PC-3 (cell line): ENCODE measurements at regions not wholly inside any gene's neighbourhood (a gene's known extent, or its start where the extent isn't known, plus 50 kb on each side); places are given as distances from the start of the nearest gene placed in this dataset.

Experiments
- ATAC-seq: fragments of 200-7000 bp; cut with Tn5 transposase; 2 replicates; pipeline ENCODE4 v1.9.1; 2020; ENCODE audit warnings: mild to moderate bottlenecking, moderate library complexity
- BruUV-seq: library from RNA; stranded (reverse); fragments of 400-500 nt; replicated peaks from 2 replicates; lab custom pipeline; 2021; lab: Mats Ljungman, UMichigan
- CTCF ChIA-PET: fragments of 300-600 bp; sonication (Branson Sonifier 250); formaldehyde crosslinking; loops from one replicate; lab custom pipeline; 2022; ENCODE audit warnings: antibody characterized with exemption; lab: Charles Lee
- POLR2A ChIA-PET: fragments of 300-600 bp; sonication (Branson Sonifier 250); formaldehyde crosslinking; loops from one replicate; lab custom pipeline; 2022; ENCODE audit warnings: antibody characterized with exemption; ENCODE audit not compliant: unreplicated experiment; lab: Charles Lee
- DNase-seq: peaks from one replicate; pipeline ENCODE4 v3.0.0-alpha.2; 2015
- H2AFZ ChIP-seq: fragments of 300-600 bp; sonication (generic); 2 replicates; pipeline ENCODE4 v1.6.0; 2016; ENCODE audit warnings: antibody characterized with exemption, low read length
- H3F3A ChIP-seq: fragments of 300-600 bp; sonication (generic); one replicate; pipeline ENCODE4 v1.6.0; 2017; ENCODE audit warnings: antibody characterized with exemption, low read length, control low read depth, mild to moderate bottlenecking; ENCODE audit not compliant: unreplicated experiment
- H3K27ac ChIP-seq: fragments of 300-600 bp; sonication (generic); 2 replicates; pipeline ENCODE4 v1.5.1; 2016; ENCODE audit warnings: mild to moderate bottlenecking, low read length
- H3K27me3 ChIP-seq: fragments of 300-600 bp; sonication (generic); 2 replicates; pipeline ENCODE4 v1.6.1; 2016; ENCODE audit warnings: low read length, mixed read lengths
- H3K36me3 ChIP-seq: fragments of 300-600 bp; sonication (generic); 2 replicates; pipeline ENCODE4 v1.6.1; 2016; ENCODE audit warnings: low read depth, mixed run types, low read length, mixed read lengths
- H3K4me1 ChIP-seq: fragments of 300-600 bp; sonication (generic); 2 replicates; pipeline ENCODE4 v1.5.1; 2016; ENCODE audit warnings: low read length; ENCODE audit not compliant: insufficient read depth
- H3K4me2 ChIP-seq: fragments of 300-600 bp; sonication (generic); 2 replicates; pipeline ENCODE4 v1.6.0; 2016; ENCODE audit warnings: low read length
- H3K4me3 ChIP-seq: fragments of 300-600 bp; sonication (generic); 2 replicates; pipeline ENCODE4 v1.5.1; 2016; ENCODE audit warnings: mild to moderate bottlenecking, low read length, mixed read lengths
- H3K79me2 ChIP-seq: fragments of 300-600 bp; sonication (generic); 2 replicates; pipeline ENCODE4 v1.6.1; 2017; ENCODE audit warnings: low read length, mixed read lengths
- H3K9ac ChIP-seq: fragments of 300-600 bp; sonication (generic); 2 replicates; pipeline ENCODE4 v1.6.0; 2016; ENCODE audit warnings: mild to moderate bottlenecking, low read length
- H3K9me2 ChIP-seq: fragments of 300-600 bp; sonication (generic); replicated peaks from 2 replicates; pipeline ENCODE4 v1.6.1; 2016; ENCODE audit warnings: mixed run types, low read length, mixed read lengths
- H3K9me3 ChIP-seq: fragments of 300-600 bp; sonication (generic); 2 replicates; pipeline ENCODE4 v1.6.1; 2016; ENCODE audit warnings: low read length, mixed read lengths
- H4K20me1 ChIP-seq: fragments of 300-600 bp; sonication (generic); 2 replicates; pipeline ENCODE4 v1.6.1; 2016; ENCODE audit warnings: low read length, mixed read lengths
- CTCF ChIP-seq: fragments of 300-600 bp; sonication (generic); conservative IDR thresholded peaks from 2 replicates; pipeline ENCODE4 v1.5.1; 2017; ENCODE audit warnings: antibody characterized with exemption, low read depth, mild to moderate bottlenecking, low read length
- EZH2 ChIP-seq: fragments of 300-600 bp; sonication (generic); IDR thresholded peaks from one replicate; pipeline ENCODE4 v1.6.1; 2017; ENCODE audit warnings: antibody characterized with exemption, mild to moderate bottlenecking, low read length; ENCODE audit not compliant: unreplicated experiment
- EZH2phosphoT487 ChIP-seq: fragments of 300-600 bp; sonication (generic); IDR thresholded peaks from 2 replicates; pipeline ENCODE4 v1.6.1; 2018; ENCODE audit warnings: mild to moderate bottlenecking, antibody characterized with exemption, low read length, borderline replicate concordance
- intact Hi-C: fragments of 100-400 bp; cut with micrococcal nuclease; formaldehyde crosslinking; loops from 2 replicates; pipeline ENCODE4 v1.9.0; 2023

GRCh38 chr9:102253099-102253498 is 514.7 kb upstream of the GRIN3A start:
- DNase-seq (no peak), ATAC-seq (no peak)
- intact Hi-C loops: no loop called here
- Histone ChIP-seq H3K9ac (no peak overlapping the region), H3K4me1 (no peaks in the 10 kb centered on the region), H3K4me3 (no peak overlapping the region), H3K27ac (no peak overlapping the region), H3K4me2 (no peak overlapping the region), H4K20me1 (no peaks in the 10 kb centered on the region), H3K27me3 (no peaks in the 10 kb centered on the region), H3F3A (no peaks in the 10 kb centered on the region), H3K9me3 (no peaks in the 10 kb centered on the region), H2AFZ (no peak overlapping the region), H3K79me2 (no peaks in the 10 kb centered on the region), H3K36me3 (no peaks in the 10 kb centered on the region), H3K9me2 (no peaks in the 10 kb centered on the region)
- ChIA-PET POLR2A (no interaction called here), CTCF (no interaction called here)
- no TSS peak for BruUV-seq
- no peak for TF ChIP-seq CTCF
- TF ChIP-seq EZH2: no peak
- no peak for TF ChIP-seq EZH2phosphoT487

GRCh38 chr9:102244916-102245315 is 506.5 kb upstream of the GRIN3A start:
- no peaks in the 10 kb centered on the region for H3K9me2 ChIP-seq
- no peaks in the 10 kb centered on the region for H3K79me2 ChIP-seq
- H3K9ac ChIP-seq: no peak overlapping the region
- no peaks in the 10 kb centered on the region for H3K4me1 ChIP-seq
- intact Hi-C loops: no loop called here
- no peak overlapping the region for H2AFZ ChIP-seq
- TF ChIP-seq EZH2phosphoT487: no peak
- TF ChIP-seq CTCF: no peak
- no peaks in the 10 kb centered on the region for H4K20me1 ChIP-seq
- H3K27me3 ChIP-seq: no peaks in the 10 kb centered on the region
- H3K36me3 ChIP-seq: no peaks in the 10 kb centered on the region
- H3K27ac ChIP-seq: no peak overlapping the region
- no peak overlapping the region for H3K4me2 ChIP-seq
- DNase-seq: no peak
- H3F3A ChIP-seq: no peaks in the 10 kb centered on the region
- no peak for ATAC-seq
- no peak overlapping the region for H3K4me3 ChIP-seq
- ChIA-PET POLR2A (no interaction called here), CTCF (no interaction called here)
- BruUV-seq: no TSS peak
- H3K9me3 ChIP-seq: no peaks in the 10 kb centered on the region

- H3K9me3 ChIP-seq: no peaks in the 10 kb centered on the region
- DNase-seq: no peak
- no peak overlapping the region for H3K27ac ChIP-seq
- no peaks in the 10 kb centered on the region for H3K4me1 ChIP-seq
- no peak for ATAC-seq
- H3K9me2 ChIP-seq: no peaks in the 10 kb centered on the region
- BruUV-seq: no TSS peak
- H3K27me3 ChIP-seq: no peaks in the 10 kb centered on the region
- no peaks in the 10 kb centered on the region for H3K79me2 ChIP-seq
- H3K9ac ChIP-seq: no peak overlapping the region
- no peak overlapping the region for H2AFZ ChIP-seq
- H3K4me3 ChIP-seq: no peak overlapping the region
- CTCF ChIA-PET: no interaction called here
- intact Hi-C loops: no loop called here
- no peaks in the 10 kb centered on the region for H3F3A ChIP-seq
- POLR2A ChIA-PET: no interaction called here
- TF ChIP-seq EZH2phosphoT487 (no peak), CTCF (no peak), EZH2 (no peak)
- no peaks in the 10 kb centered on the region for H4K20me1 ChIP-seq
- H3K4me2 ChIP-seq: no peak overlapping the region
- no peaks in the 10 kb centered on the region for H3K36me3 ChIP-seq
Observed at GRCh38 chr9:102237520-102237919, 499.1 kb upstream of the GRIN3A start.
